ENCODE measurements at regions not wholly inside any gene's neighbourhood (a gene's known extent, or its start where the extent isn't known, plus 50 kb on each side); places are given as distances from the start of the nearest gene placed in this dataset.

GRCh38 chr13:111575276-111575675 is 254.8 kb downstream of the TEX29 start:
- TF ChIP-seq CTCF (IDR thresholded peaks at IDR 0.05; ENCODE audit: insufficient read depth, low read depth, low read length), result no peak
- TF ChIP-seq EZH2 (IDR thresholded peaks at IDR 0.05; ENCODE audit: insufficient read depth, low read length), result no peak
